AG20443 (cell line): ENCODE measurements at regions not wholly inside any gene's neighbourhood (a gene's known extent, or its start where the extent isn't known, plus 50 kb on each side); places are given as distances from the start of the nearest gene placed in this dataset.
"Not testable (repeated sequence)": the region's sequence is repeated elsewhere in the genome, so short reads cannot be mapped to it uniquely, and the experiment has no call there.

Experiments used
- DNase-seq: peaks from one replicate; pipeline ENCODE4 v3.0.0; 2012; ENCODE audit warnings: low spot score, mixed read lengths

DNA sequence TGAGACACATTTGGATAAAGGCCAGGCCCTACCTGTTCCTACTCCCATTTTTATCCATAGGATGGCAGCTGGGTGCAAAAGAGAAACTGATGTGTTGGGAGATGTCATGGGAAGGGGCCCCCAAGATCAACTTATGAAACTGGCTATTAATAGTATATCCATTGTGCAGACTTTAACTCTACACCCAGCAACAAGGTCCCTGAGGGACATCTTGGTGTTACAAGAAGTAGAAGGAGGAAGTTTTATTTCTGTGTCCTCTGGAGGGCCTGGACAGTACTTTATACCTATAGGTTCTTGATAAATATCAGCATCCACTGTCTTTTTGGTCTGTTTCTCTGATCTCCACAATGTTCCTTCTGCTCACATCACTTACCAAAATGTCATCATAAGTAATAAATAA is 84.6 kb downstream of the BTG1 start:
- no peak for DNase-seq

DNA sequence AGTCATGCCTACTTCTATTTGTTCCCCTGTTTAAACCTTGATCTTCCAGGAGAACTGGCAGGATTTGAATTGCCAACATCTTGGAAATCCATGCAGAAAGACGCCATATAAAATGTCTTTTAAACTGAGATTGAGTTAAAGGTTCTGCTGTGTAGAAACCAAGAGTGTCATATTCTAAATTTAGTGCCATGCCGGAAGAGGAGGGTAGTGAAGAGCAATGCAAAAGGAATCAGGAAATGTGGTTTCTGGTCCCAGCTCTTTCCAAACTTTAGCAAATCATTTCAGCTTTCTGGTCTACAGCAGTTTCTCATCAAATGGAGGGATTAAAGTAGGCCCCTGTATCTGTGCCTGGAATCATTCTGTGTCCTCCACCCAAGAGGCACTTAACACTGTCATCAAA is 85.7 kb downstream of the BTG1 start:
- peak; percentile 74 for DNase-seq

DNA sequence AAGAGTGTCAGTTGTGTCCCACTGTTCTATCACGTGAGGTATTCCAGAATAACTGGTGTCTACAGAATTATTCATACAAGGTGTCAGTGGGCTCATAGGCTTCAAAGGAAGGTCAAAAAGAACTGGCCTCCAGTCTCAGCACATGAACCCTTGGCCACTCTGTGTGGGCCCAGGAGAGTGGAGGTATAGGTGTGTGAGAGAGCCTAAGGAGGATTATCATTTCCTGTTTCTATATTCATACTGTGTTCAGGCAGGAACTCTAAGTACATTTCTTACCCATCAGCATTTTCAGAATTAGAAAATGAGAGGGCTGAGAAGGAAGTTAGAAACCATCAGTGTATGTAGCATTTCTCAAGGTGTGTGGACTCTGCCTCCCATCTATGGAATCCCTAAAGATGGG is 87.0 kb downstream of the BTG1 start:
- no peak for DNase-seq

DNA sequence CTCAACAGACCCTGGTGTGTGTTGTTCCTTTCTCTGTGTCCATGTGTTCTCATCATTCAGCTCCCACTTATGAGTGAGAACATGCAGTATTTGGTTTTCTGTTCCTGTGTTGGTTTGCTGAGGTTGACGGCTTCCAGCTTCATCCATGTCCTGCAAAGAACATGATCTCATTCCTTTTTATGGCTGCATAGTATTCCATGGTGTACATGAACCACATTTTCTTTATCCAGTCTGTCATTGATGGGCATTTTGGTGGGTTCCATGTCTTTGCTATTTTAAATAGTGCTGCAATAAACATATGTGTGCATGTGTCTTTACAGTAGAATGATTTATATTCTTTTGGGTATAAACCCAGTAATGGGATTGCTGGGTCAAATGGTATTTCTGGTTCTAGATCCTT is 88.9 kb downstream of the BTG1 start:
- DNase-seq: not testable (repeated sequence)

DNA sequence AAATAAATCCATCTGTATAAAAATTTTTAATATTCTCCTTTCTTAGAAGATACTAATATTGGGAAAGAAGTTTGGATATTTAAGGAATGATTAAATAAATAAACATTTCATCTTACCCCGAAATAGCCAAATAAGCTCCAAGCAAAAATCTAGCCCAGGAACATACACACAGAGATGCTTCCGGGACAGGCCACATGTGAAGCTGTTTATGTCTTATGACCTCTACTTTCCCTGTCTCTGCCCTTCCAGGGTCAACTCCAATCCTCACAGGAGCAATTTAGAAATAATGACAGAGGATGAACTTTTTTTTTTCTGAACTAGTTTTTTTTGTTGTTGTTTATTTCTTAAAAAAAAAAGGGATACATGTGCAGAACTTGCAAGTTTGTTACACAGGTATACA is 89.4 kb downstream of the BTG1 start:
- DNase-seq: no peak

DNA sequence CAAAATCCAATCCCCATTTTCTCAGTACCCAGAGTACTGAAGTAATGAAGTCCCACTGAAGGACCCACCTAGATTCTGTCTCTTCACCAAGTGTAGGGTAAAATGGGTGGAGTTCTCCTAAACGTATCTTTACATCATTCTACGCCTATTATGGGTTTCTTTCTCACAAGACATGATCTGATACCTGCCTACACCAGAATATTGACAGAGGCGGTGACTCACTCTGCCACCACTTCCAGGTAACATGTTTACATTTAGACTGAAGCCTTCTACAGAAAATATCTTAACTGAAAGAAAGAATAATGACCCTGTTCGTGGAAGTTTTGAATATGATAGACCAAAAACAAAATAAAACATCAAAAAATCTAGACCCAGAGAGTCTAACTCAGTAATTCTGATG is 89.8 kb downstream of the BTG1 start:
- no peak for DNase-seq

DNA sequence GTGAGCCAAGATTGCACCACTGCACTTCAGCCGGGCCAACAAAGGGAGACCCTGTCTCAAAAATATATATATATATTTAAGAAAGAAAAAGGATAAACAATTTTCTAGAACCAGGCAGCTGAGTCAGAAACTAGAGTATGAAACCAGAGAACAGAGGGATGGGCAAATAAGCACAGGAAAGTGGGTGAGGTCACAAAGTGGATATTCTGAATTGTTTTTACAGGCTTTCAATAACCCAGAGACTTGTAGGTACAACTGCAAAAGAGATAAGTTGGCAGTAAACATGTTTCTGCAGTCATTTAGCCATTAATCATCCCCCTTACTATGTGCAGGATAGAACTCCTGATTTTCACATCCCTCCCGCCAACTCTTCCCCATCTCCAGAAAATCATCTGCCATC is 94.2 kb downstream of the BTG1 start:
- DNase-seq: no peak

DNA sequence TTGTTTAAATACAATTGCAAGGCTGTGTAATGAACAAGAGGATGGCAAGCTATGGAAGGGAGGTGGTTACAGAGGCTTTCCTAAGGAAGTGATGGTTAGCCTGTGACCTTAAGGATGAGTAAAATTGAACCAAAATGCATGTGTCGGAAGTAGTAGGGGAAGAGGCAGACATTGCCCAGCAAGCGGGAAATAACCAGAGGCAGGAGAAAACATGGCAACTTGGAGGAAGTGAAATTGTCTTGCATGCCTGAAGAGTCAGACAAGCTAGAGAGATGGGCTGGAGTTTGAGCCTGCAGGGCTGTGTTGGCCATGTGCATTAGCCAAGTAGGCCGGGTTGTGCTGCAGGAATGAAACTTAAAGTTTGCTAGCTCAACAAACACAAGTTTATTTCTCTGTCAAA is 96.2 kb downstream of the BTG1 start:
- no peak for DNase-seq

DNA sequence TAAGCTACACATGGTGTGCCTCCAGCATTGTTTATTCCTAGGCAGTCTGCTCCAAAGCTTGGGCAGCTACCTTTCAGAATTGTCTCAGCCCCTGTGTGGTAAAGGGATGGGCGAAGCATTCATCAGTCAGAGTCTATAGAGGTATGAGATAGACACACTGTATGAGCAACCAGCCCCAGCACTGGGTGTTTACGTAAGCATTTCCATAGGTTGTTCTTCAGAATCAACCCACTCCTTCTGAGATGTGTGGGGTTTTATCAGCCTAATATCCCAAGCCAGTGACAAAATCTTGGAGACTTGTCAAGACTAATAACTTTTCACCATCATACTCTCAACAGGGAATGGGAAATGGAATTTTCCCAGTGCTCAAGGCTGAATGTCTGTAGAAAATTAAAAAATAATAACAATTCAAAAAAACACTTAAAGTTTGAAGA is 98.2 kb downstream of the BTG1 start:
- no peak for DNase-seq

DNA sequence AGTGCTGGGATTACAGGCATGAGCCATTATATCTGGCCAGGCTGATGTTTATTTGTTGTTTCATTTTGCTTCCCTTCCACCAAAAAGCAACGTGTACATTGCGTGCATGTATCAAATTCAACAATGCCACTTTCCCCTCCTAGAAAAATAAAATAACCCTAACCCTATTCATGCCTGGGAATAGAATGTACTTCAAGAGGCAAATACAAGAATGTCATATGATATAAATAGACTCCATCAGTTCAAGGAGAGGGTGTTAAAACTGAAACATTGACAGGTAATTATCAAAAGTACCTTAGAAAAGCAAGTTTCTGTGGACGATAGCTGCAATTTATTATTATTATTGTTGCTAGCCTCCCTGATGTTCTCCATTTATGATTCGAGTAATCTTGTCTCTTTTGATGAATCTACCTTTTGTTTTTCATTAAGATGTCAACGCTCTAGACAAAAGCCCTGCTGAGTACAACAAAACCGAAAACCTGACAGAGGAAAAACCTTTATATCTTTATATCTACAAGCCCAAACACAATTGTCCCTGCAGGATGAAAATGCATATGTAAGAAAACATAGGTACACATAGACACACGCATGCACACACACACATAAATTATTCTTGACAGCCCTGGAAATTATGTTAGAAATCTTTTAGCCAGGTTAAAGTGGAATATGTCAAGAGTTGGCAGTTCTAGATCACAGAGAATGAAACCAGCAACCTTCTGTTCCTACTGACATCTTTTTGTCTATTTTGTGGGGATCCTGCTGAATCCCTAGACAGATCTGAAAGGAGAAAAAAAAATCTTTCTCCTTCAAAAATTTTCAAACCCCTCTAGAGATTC is 98.9 kb downstream of the BTG1 start:
- DNase-seq: no peak

DNA sequence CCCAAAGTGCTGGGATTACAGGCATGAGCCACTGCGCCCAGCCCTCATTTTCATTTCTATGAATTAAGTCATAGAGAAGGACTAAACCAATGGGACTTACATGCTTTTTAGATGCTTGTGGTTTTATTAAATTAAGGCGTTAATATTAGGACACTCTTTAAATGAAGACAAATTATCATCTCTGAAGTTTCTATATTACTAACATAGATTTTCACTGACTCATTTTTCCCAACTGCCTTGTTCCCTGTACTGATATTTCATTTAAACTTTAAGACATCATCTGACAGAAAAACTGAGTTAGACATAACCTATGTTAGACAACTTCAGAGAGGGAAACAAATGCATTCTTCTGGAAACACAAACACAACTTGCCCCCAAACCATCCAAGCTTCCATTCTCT is 99.8 kb downstream of the BTG1 start:
- no peak for DNase-seq

DNA sequence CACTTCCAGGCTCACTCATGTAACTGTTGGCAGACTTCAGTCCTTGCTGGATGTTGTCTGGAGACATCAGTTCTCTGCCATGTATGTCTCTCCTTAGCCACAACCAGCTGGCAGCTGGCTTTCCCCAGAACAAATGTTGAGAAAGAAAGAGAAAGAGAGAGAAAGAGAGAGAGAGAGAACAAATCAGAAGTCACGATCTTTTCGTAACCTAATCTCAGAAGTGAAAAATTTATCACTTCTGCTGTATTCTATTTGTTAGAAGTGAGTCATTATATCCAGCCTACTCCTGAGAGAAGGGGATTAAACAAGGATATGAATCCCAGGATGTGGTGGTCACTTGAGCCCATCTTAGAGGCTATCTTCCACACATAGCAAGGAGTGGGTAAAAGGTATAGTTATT is 101.2 kb downstream of the BTG1 start:
- DNase-seq: no peak

DNA sequence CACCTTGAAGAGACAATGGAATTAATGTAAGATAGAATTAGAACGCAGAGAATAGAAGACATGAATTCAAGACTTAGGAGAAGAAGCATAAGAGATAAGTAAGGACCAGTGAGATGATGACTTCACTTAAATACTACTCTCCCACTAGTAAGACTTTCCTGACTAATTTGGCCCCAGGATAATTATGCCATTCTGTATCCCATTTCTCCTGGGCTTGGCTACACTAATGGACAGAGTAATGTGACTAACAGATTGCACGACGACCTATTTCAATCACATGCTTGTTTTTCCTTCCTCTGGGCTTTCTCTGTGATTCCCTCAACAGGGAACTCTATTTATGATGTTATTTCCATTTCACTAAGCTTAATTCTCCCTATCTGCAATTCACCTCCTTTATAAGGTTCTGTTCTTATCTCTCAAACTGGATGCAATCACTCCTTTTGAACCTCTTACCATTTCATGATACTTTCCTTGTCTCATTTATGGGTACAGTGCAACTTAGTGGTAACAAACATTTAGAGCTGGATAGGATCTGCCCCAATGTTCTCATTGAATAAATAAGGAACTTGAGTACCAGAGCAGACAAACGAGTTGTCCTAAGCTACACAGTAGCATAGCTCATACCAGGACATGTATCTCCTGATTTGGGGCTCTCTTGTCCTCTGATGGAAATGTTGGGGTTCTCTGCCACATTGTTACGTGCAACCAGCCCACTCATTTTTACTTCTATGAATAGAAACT is 102.7 kb downstream of the BTG1 start:
- DNase-seq: no peak

DNA sequence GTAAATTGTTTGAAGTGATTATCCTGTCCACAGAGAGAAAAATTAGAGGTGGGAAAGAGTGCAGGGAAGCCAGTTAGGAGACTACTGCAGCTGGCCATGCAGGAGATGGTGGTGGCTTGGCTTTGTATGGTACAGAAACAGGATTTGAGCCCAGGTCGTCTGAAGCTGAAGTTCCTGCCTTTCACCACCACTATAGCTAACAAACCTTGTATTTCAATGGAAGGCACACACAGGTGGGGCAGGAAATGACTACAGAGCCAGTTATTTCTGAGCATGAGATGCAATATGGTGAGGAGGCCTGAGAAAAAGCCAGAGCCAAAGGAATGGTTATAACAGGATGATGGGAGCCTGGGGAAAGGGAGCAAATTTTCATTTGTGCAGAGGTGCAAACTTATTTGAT is 103.9 kb downstream of the BTG1 start:
- DNase-seq: no peak

DNA sequence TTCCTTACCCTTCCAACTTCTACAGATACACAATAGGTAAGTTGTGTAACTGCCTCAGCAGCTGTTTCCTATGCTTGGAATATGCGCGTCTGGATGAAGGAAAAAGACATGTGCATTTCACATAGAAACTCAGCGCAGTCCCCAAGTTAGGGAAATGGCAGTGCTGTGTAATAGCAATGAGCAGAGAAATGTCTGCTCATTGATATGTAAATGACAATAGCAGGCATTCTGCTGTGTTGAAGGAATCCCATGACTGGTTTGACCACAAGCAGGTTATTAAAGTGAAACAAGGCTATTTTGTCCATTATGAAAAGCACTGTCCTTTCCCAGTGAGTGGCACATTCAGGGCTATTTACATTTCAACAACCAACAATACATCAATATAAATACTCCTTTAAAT is 106.6 kb downstream of the BTG1 start:
- DNase-seq: no peak

DNA sequence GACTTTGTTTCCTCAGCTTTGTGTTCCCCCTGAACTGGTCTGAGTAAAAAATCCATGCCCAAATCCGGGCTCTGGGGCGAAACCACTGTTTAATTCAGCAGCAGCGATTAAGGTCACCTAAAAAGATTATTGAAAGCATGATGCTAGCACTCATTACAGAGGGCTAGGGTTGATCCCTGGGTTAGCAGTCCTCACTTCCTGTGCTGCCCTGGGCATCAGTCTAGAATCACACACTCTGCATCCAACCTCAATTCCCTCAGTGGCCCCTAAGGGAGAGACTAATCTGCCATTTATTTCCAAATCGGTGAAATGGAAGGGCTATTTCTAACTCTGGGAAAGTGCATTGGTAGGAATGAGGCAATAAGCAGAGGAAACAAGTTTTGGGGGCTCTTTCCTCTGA is 107.2 kb downstream of the BTG1 start:
- no peak for DNase-seq

DNA sequence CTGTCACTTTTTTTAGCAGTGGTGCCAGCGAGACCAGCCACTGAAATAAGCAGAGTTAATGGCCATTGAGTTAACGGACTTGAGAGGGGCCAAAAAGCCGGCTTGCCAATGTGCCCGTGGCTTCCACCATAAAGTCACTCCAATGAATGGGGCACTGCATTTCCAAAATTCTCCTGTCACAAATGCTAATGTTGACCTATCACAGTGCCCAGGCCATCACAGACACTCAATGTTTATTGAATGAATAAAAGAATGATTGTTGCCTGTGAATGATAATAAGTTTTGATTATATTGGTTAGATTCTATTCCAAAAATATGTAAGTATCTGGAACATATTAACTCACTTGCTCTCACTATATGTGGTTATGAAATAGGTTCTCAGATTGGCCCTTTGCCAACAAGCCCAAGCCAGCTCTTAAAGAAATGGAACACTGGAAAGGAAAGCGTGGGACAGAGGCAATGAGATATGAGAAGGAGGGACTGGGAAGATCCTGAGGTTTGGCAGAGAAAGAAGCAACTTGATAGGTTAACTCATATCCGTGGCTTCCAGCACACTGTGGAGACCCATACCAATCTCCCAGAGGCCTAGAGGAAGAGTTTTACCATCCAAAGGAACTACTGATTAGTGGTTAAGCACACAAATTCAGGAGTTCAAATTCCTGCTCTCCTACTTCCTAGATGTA is 108.7 kb downstream of the BTG1 start:
- no peak for DNase-seq

DNA sequence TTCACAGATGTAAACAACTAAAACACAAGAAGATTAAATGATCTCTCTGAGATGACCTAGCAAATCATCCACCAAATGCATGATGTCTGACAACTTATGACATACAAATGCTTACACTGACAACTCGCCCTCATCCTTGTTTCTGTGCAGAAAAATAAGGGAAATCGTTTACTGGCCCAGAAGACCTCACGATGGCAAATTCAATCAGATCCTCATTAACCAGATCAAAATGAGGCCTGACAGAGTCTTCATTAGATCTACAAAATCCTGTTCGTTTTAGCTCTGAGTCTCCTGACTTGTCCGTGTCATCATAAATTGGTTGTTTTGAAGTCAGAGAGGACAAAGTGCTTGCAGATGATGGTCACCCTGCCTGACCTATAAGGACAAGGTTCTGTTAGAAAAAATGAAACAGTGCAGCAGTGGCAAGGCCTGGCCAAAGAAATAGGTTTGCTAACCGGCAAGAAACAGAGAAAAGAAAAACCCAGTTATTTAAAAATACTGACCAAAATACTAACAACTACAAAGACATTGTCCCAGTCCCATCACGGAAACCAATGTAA is 109.5 kb downstream of the BTG1 start:
- DNase-seq: no peak

DNA sequence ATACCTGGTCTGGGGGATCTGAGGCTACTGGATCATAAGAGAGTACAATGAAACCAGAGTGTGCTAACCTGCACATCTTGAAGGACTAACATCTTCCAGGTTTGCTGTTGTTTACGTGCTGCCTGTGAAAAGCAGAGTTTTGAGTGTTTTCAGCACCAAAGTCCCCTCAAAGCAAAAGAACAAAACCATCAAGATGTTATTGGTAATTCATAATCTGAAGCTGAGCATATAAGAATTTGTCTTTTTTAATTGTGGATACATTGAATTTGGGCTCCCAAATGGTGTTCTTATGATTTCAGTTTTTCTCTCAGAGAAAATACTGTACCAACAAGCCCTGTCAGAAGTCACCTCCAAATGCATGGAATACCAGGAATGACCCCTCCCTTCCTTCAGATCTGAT is 110.2 kb downstream of the BTG1 start:
- DNase-seq: no peak

DNA sequence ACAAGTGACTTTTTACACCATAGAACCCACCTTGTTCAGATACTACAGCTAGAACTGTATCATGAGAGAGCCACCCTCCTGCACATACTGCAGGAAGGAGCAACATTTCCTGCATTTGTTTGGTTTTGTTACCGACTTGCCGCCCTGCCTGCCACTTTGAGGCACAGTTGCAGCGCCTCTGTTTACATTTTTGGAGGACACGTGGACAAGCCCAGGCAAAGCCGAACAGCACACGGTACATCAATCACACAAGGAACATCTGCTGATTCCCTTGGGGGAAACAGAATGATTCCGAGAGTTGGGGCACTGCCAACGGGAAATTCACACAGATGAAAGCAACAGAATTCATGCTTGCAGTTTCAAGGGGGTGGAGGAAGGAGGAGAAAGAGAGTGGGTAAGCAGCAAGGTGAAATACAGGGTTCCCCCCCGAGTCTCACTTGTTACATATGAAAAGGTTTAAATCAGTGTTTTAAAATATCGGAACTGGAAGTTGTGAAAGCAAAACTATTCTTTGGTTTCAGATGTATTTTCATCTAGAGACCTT is 110.7 kb downstream of the BTG1 start:
- peak; percentile 48 for DNase-seq

DNA sequence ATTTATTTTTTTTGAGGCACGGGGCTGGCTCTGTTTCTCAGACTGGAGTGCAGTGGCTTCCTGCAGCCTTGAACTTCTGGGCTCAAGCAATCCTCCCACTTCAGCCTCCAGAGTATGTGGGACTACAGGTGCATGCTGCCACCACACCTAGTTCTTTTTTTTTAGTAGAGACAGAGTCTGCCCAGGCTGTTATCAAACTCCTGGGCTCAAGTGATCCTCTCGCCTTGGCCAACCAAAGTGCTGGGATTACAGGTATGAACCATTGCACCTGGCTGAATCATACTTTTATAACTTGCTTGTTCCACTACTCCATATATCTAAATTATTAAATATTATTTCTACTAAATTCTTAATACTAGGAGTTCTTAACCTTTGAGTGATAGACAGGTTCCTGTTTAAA is 111.6 kb downstream of the BTG1 start:
- no peak for DNase-seq

DNA sequence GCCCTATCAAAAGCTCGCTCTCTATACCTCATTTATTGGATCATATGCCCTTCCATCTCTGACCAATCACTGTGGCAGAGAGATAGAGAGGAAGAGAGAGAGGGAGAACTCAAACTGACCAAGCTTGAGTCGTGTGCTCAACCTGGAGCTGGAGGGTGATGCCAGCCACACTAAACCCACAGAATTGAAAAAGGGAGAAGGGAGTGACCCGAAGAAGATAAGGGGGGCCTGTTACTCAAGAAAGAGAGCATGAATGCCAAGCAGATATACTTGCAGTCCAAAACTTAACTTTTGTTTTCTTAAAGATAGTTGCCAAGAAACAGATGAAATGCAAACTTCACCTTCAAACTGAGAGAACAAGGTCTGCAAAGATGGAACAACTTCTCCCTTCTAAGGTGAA is 112.7 kb downstream of the BTG1 start:
- no peak for DNase-seq

DNA sequence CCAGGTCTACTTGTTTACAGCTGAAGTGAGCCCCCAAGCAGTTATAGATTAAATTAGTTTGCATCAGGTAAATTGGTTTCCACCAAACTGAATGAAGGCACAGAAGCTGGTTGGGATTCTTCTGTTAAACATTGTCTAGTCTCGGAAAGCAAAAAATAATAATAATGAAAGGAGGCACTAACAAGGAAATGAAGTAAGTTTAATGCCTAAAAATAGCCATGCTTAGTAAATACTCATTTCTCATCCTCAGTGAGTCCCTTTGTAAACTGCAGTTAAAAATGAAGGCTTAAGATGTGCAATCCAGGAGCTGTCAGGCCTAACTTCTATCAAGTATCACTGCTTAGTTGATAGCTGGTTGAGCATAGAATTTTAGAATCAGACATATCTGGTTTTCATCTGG is 113.5 kb downstream of the BTG1 start:
- no peak for DNase-seq
